T-helper 17 cell (primary cell): ENCODE measurements at regions not wholly inside any gene's neighbourhood (a gene's known extent, or its start where the extent isn't known, plus 50 kb on each side); places are given as distances from the start of the nearest gene placed in this dataset.

Experiments
- ATAC-seq: fragments of 150-1000 bp; cut with Tn5 transposase; 2 replicates; pipeline ENCODE4 v1.10.0; 2021; ENCODE audit warnings: mild to moderate bottlenecking, moderate library complexity
- DNase-seq, 3 donors: peaks; one replicate each; pipeline versions ENCODE4 v3.0.0 to v3.0.0-alpha.2; 2020 to 2021
- H3K9me3 ChIP-seq: one replicate; pipeline ENCODE4 v1.7.0; 2013; ENCODE audit warnings: low read length, mild to moderate bottlenecking; ENCODE audit not compliant: control insufficient read depth, poor library complexity, severe bottlenecking
- H3K27ac Mint-ChIP-seq: one replicate; pipeline ENCODE4 v1.8.0; 2022; ENCODE audit warnings: mild to moderate bottlenecking, moderate library complexity, mixed read lengths
- H3K27me3 Mint-ChIP-seq: one replicate; pipeline ENCODE4 v1.8.0; 2022; ENCODE audit warnings: mixed read lengths
- H3K36me3 Mint-ChIP-seq: one replicate; pipeline ENCODE4 v1.8.0; 2022; ENCODE audit warnings: low read depth, mixed read lengths
- H3K4me1 Mint-ChIP-seq: one replicate; pipeline ENCODE4 v1.8.0; 2022; ENCODE audit warnings: mild to moderate bottlenecking, mixed read lengths
- H3K4me3 Mint-ChIP-seq: one replicate; pipeline ENCODE4 v1.8.0; 2022; ENCODE audit warnings: mild to moderate bottlenecking, moderate library complexity, mixed read lengths

- H3K9me3 ChIP-seq = no peaks in the 10 kb centered on the region
- Mint-ChIP-seq H3K4me3 (no peak overlapping the region), H3K36me3 (no peaks in the 10 kb centered on the region), H3K27me3 (no peaks in the 10 kb centered on the region), H3K4me1 (no peaks in the 10 kb centered on the region), H3K27ac (no peak overlapping the region)
- DNase-seq = no peak
- ATAC-seq = no peak
Observed at GRCh38 chr19:28003543-28003942, 1209.4 kb downstream of the UQCRFS1 start.

GRCh38 chr19:27997069-27997468 is 1215.9 kb downstream of the UQCRFS1 start:
- DNase-seq = no peak
- no peaks in the 10 kb centered on the region for H3K9me3 ChIP-seq
- no peaks in the 10 kb centered on the region for H3K27me3 Mint-ChIP-seq
- H3K27ac Mint-ChIP-seq = no peak overlapping the region
- no peaks in the 10 kb centered on the region for H3K4me1 Mint-ChIP-seq
- no peak overlapping the region for H3K4me3 Mint-ChIP-seq
- ATAC-seq = no peak
- H3K36me3 Mint-ChIP-seq = no peaks in the 10 kb centered on the region

- Mint-ChIP-seq H3K36me3 (no peaks in the 10 kb centered on the region), H3K4me3 (no peak overlapping the region), H3K4me1 (no peaks in the 10 kb centered on the region), H3K27ac (no peak overlapping the region), H3K27me3 (no peaks in the 10 kb centered on the region)
- H3K9me3 ChIP-seq = no peaks in the 10 kb centered on the region
- no peak for ATAC-seq
- no peak for DNase-seq
Observed at GRCh38 chr19:27993619-27994570, 1219.1 kb downstream of the UQCRFS1 start.

GRCh38 chr19:27986299-27986698 is 1226.7 kb downstream of the UQCRFS1 start:
- H3K4me1 Mint-ChIP-seq = no peaks in the 10 kb centered on the region
- no peak overlapping the region for H3K4me3 Mint-ChIP-seq
- no peaks in the 10 kb centered on the region for H3K9me3 ChIP-seq
- ATAC-seq (no peak), DNase-seq (no peak)
- no peak overlapping the region for H3K27ac Mint-ChIP-seq
- no peaks in the 10 kb centered on the region for H3K27me3 Mint-ChIP-seq
- no peaks in the 10 kb centered on the region for H3K36me3 Mint-ChIP-seq

- Mint-ChIP-seq H3K36me3 (no peaks in the 10 kb centered on the region), H3K27me3 (no peaks in the 10 kb centered on the region), H3K4me1 (no peaks in the 10 kb centered on the region), H3K4me3 (no peak overlapping the region), H3K27ac (no peak overlapping the region)
- ATAC-seq (no peak), DNase-seq (no peak)
- H3K9me3 ChIP-seq = no peaks in the 10 kb centered on the region
Observed at GRCh38 chr19:27975419-27976005, 1237.4 kb downstream of the UQCRFS1 start.

GRCh38 chr19:27974082-27974513 is 1238.9 kb downstream of the UQCRFS1 start:
- Mint-ChIP-seq H3K36me3 (no peaks in the 10 kb centered on the region), H3K4me1 (no peaks in the 10 kb centered on the region), H3K27me3 (no peaks in the 10 kb centered on the region), H3K27ac (no peak overlapping the region), H3K4me3 (no peak overlapping the region)
- no peaks in the 10 kb centered on the region for H3K9me3 ChIP-seq
- no peak for DNase-seq
- no peak for ATAC-seq

GRCh38 chr19:27972291-27973040 is 1240.5 kb downstream of the UQCRFS1 start:
- Mint-ChIP-seq H3K4me3 (no peak overlapping the region), H3K27me3 (no peaks in the 10 kb centered on the region), H3K4me1 (no peaks in the 10 kb centered on the region), H3K27ac (no peak overlapping the region), H3K36me3 (no peaks in the 10 kb centered on the region)
- ATAC-seq = no peak
- no peak for DNase-seq
- H3K9me3 ChIP-seq = no peaks in the 10 kb centered on the region

GRCh38 chr19:27971869-27972268 is 1241.1 kb downstream of the UQCRFS1 start:
- no peak overlapping the region for H3K27ac Mint-ChIP-seq
- H3K4me1 Mint-ChIP-seq = peaks cover 2% of the 10 kb centered on the region
- H3K36me3 Mint-ChIP-seq = no peaks in the 10 kb centered on the region
- no peaks in the 10 kb centered on the region for H3K9me3 ChIP-seq
- no peak overlapping the region for H3K4me3 Mint-ChIP-seq
- DNase-seq (no peak), ATAC-seq (no peak)
- H3K27me3 Mint-ChIP-seq = no peaks in the 10 kb centered on the region

GRCh38 chr19:27971071-27971470 is 1241.9 kb downstream of the UQCRFS1 start:
- DNase-seq (no peak), ATAC-seq (no peak)
- no peaks in the 10 kb centered on the region for H3K27me3 Mint-ChIP-seq
- H3K4me3 Mint-ChIP-seq = no peak overlapping the region
- no peaks in the 10 kb centered on the region for H3K9me3 ChIP-seq
- H3K4me1 Mint-ChIP-seq = peaks cover 2% of the 10 kb centered on the region
- no peaks in the 10 kb centered on the region for H3K36me3 Mint-ChIP-seq
- no peak overlapping the region for H3K27ac Mint-ChIP-seq

GRCh38 chr19:27966390-27966816 is 1246.5 kb downstream of the UQCRFS1 start:
- no peaks in the 10 kb centered on the region for H3K36me3 Mint-ChIP-seq
- ATAC-seq (no peak), DNase-seq (no peak)
- H3K9me3 ChIP-seq = no peaks in the 10 kb centered on the region
- no peak overlapping the region for H3K4me3 Mint-ChIP-seq
- H3K27me3 Mint-ChIP-seq = peaks cover 4% of the 10 kb centered on the region
- no peak overlapping the region for H3K27ac Mint-ChIP-seq
- peaks cover 4% of the 10 kb centered on the region for H3K4me1 Mint-ChIP-seq

GRCh38 chr19:27964185-27964584 is 1248.8 kb downstream of the UQCRFS1 start:
- H3K4me1 Mint-ChIP-seq = peaks cover 4% of the 10 kb centered on the region
- no peak overlapping the region for H3K4me3 Mint-ChIP-seq
- H3K27ac Mint-ChIP-seq = no peak overlapping the region
- DNase-seq = no peak
- H3K36me3 Mint-ChIP-seq = no peaks in the 10 kb centered on the region
- no peaks in the 10 kb centered on the region for H3K9me3 ChIP-seq
- peaks cover 9% of the 10 kb centered on the region for H3K27me3 Mint-ChIP-seq
- ATAC-seq = no peak

- ATAC-seq (no peak), DNase-seq (no peak)
- H3K9me3 ChIP-seq = no peaks in the 10 kb centered on the region
- H3K36me3 Mint-ChIP-seq = no peaks in the 10 kb centered on the region
- no peak overlapping the region for H3K27ac Mint-ChIP-seq
- peaks cover 3% of the 10 kb centered on the region for H3K4me1 Mint-ChIP-seq
- H3K4me3 Mint-ChIP-seq = no peak overlapping the region
- H3K27me3 Mint-ChIP-seq = peaks cover 9% of the 10 kb centered on the region
Observed at GRCh38 chr19:27962264-27962663, 1250.7 kb downstream of the UQCRFS1 start.
